ENCODE measurements at regions not wholly inside any gene's neighbourhood (a gene's known extent, or its start where the extent isn't known, plus 50 kb on each side); places are given as distances from the start of the nearest gene placed in this dataset.

DNA sequence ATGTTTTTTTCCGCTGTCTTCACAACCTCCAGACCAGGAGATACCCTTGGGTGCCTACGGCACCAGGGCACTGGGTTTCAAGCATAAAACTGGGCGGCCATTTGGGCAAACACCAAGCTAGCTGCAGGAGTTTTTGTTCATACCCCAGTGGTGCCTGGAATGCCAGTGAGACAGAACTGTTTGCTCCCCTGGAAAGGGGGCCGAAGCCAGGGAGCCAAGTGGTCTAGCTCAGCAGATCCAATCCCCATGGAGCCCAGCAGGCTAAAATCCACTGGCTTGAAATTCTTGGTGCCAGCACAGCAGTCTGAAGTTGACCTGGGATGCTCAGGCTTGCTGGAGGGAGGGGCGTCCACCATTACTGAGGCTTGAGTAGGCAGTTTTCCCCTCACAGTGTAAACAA lies 265.3 kb upstream of the ZEB2 start:
- no peaks in the 10 kb centered on the region for H3K36me3 ChIP-seq (ENCODE audit: control insufficient read depth in 2 of 2, insufficient read depth in 1 of 2, low read length in 2 of 2)
- no peak for TF ChIP-seq ZIC2 (tag by site-specific recombination; IDR thresholded peaks at IDR 0.05)
- TF ChIP-seq ZNF626 (tag by site-specific recombination; IDR thresholded peaks at IDR 0.05): no peak
- TF ChIP-seq, protein P1, sequence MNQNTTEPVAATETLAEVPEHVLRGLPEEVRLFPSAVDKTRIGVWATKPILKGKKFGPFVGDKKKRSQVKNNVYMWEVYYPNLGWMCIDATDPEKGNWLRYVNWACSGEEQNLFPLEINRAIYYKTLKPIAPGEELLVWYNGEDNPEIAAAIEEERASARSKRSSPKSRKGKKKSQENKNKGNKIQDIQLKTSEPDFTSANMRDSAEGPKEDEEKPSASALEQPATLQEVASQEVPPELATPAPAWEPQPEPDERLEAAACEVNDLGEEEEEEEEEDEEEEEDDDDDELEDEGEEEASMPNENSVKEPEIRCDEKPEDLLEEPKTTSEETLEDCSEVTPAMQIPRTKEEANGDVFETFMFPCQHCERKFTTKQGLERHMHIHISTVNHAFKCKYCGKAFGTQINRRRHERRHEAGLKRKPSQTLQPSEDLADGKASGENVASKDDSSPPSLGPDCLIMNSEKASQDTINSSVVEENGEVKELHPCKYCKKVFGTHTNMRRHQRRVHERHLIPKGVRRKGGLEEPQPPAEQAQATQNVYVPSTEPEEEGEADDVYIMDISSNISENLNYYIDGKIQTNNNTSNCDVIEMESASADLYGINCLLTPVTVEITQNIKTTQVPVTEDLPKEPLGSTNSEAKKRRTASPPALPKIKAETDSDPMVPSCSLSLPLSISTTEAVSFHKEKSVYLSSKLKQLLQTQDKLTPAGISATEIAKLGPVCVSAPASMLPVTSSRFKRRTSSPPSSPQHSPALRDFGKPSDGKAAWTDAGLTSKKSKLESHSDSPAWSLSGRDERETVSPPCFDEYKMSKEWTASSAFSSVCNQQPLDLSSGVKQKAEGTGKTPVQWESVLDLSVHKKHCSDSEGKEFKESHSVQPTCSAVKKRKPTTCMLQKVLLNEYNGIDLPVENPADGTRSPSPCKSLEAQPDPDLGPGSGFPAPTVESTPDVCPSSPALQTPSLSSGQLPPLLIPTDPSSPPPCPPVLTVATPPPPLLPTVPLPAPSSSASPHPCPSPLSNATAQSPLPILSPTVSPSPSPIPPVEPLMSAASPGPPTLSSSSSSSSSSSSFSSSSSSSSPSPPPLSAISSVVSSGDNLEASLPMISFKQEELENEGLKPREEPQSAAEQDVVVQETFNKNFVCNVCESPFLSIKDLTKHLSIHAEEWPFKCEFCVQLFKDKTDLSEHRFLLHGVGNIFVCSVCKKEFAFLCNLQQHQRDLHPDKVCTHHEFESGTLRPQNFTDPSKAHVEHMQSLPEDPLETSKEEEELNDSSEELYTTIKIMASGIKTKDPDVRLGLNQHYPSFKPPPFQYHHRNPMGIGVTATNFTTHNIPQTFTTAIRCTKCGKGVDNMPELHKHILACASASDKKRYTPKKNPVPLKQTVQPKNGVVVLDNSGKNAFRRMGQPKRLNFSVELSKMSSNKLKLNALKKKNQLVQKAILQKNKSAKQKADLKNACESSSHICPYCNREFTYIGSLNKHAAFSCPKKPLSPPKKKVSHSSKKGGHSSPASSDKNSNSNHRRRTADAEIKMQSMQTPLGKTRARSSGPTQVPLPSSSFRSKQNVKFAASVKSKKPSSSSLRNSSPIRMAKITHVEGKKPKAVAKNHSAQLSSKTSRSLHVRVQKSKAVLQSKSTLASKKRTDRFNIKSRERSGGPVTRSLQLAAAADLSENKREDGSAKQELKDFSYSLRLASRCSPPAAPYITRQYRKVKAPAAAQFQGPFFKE (tag by site-specific recombination; IDR thresholded peaks at IDR 0.05; ENCODE audit: borderline replicate concordance): no peak
- TF ChIP-seq ZNF266 (tag by site-specific recombination; IDR thresholded peaks at IDR 0.05; ENCODE audit: low read depth): no peak
- no peak for TF ChIP-seq ZNF10 (tag by site-specific recombination; IDR thresholded peaks at IDR 0.05)
- TF ChIP-seq SP2 (tag by site-specific recombination; IDR thresholded peaks at IDR 0.05): no peak
- no peak for TF ChIP-seq ZNF155 (tag by site-specific recombination; IDR thresholded peaks at IDR 0.05)
- no peak for TF ChIP-seq ZNF274 (IDR thresholded peaks at IDR 0.05; ENCODE audit: low read length)
- no peak for TF ChIP-seq ZNF274 (tag by site-specific recombination; IDR thresholded peaks at IDR 0.05; ENCODE audit: borderline replicate concordance)
- TF ChIP-seq ZNF76 (tag by site-specific recombination; IDR thresholded peaks at IDR 0.05; ENCODE audit: borderline replicate concordance, low read depth): no peak
- no peak for TF ChIP-seq ZBTB20 (tag by site-specific recombination; IDR thresholded peaks at IDR 0.05)
- no peak for TF ChIP-seq ZNF792 (tag by site-specific recombination; IDR thresholded peaks at IDR 0.05)
- TF ChIP-seq ZNF433 (tag by site-specific recombination; IDR thresholded peaks at IDR 0.05; ENCODE audit: low read depth): no peak
- no peak for TF ChIP-seq OSR2 (tag by site-specific recombination; IDR thresholded peaks at IDR 0.05)
- TF ChIP-seq, protein P2, sequence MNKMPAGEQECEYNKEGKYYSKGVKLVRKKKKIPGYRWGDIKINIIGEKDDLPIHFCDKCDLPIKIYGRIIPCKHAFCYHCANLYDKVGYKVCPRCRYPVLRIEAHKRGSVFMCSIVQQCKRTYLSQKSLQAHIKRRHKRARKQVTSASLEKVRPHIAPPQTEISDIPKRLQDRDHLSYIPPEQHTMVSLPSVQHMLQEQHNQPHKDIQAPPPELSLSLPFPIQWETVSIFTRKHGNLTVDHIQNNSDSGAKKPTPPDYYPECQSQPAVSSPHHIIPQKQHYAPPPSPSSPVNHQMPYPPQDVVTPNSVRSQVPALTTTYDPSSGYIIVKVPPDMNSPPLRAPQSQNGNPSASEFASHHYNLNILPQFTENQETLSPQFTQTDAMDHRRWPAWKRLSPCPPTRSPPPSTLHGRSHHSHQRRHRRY (tag by site-specific recombination; IDR thresholded peaks at IDR 0.05): no peak
- TF ChIP-seq ZNF777 (tag by site-specific recombination; IDR thresholded peaks at IDR 0.05; ENCODE audit: borderline replicate concordance): no peak
- H3K4me3 ChIP-seq (ENCODE audit: low read depth, low read length): no peak overlapping the region
- H3K4me1 ChIP-seq (ENCODE audit: control insufficient read depth, insufficient read depth, low read length): no peaks in the 10 kb centered on the region
- POLR2A ChIA-PET: no interaction called here
- no peaks in the 10 kb centered on the region for H3K9me3 ChIP-seq (ENCODE audit: control insufficient read depth, insufficient read depth, low read depth, low read length)
- CTCF ChIA-PET: interaction anchor here (0.6 kb wide), 1 partner anchor 10 kb away, joined by 3 read pairs; no protein-coding TSS in a partner anchor
- H3K27ac ChIP-seq (ENCODE audit: extremely low read depth, low read depth, low read length): no peak overlapping the region

DNA sequence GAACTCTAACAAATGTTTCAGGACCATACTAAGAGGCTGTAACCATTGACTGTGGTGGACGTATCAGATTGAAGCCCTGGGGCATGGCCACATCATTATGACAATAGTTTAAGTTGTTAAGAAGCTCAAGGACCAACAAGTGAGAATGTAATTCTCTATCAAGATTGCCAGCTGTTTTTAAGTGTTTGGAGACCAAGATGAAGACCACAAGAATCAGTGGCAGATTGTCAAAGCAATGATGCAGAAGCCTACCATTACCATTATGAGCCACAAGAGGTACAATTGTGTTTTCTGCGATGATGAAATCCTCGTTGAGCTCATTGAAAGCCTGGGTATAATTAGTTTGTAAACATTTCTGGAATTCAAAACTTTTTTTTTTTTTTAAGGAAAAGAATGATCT lies 261.1 kb upstream of the ZEB2 start:
- CTCF ChIA-PET: interaction anchor here (0.5 to 0.7 kb wide), 3 partner anchors 20 to 650 kb away, joined by 3 read pairs; no protein-coding TSS in a partner anchor
- POLR2A ChIA-PET: no interaction called here
- Histone ChIP-seq H3K4me3 (ENCODE audit: low read depth, low read length) (no peak overlapping the region), H3K27ac (ENCODE audit: extremely low read depth, low read depth, low read length) (no peak overlapping the region), H3K9me3 (ENCODE audit: control insufficient read depth, insufficient read depth, low read depth, low read length) (no peaks in the 10 kb centered on the region), H3K36me3 (ENCODE audit: control insufficient read depth in 2 of 2, insufficient read depth in 1 of 2, low read length in 2 of 2) (no peaks in the 10 kb centered on the region), H3K4me1 (ENCODE audit: control insufficient read depth, insufficient read depth, low read length) (no peaks in the 10 kb centered on the region)
- TF ChIP-seq, protein P2 (tag by site-specific recombination; IDR thresholded peaks at IDR 0.05): no peak
- TF ChIP-seq OSR2 (tag by site-specific recombination; IDR thresholded peaks at IDR 0.05) (peak; percentile 49; the same call in 1 of the 2 replicates), ZNF707 (tag by site-specific recombination; IDR thresholded peaks at IDR 0.05) (no peak), ZNF146 (tag by site-specific recombination; IDR thresholded peaks at IDR 0.05) (no peak)

Measured in HEK293 (cell line).